GM12878 (cell line): ENCODE measurements at regions not wholly inside any gene's neighbourhood (a gene's known extent, or its start where the extent isn't known, plus 50 kb on each side); places are given as distances from the start of the nearest gene placed in this dataset.

Experiments used
- ATAC-seq: fragments of 200-7000 bp; cut with Tn5 transposase; 3 replicates; pipeline ENCODE4 v1.9.1; 2020; ENCODE audit warnings: mild to moderate bottlenecking, moderate library complexity
- BruUV-seq: library from RNA; stranded (reverse); fragments of 400-500 nt; replicated peaks from 2 replicates; lab custom pipeline; 2021; lab: Mats Ljungman, UMichigan
- CTCF ChIA-PET: fragments of 300-600 bp; sonication (Branson Sonifier 250); formaldehyde crosslinking; extraction: SDS; loops from one replicate; lab custom pipeline; 2021; ENCODE audit warnings: inconsistent platforms; lab: Yijun Ruan, JAX
- POLR2A ChIA-PET: fragments of 350-600 bp; formaldehyde crosslinking; extraction: SDS; loops from one replicate; lab custom pipeline; 2021; ENCODE audit warnings: inconsistent platforms; lab: Charles Lee
- RAD21 ChIA-PET: fragments of 300-600 bp; sonication (Branson Sonifier 250); formaldehyde crosslinking; loops from one replicate; lab custom pipeline; 2023; ENCODE audit warnings: antibody characterized with exemption; ENCODE audit not compliant: unreplicated experiment; lab: Charles Lee
- SMC1A ChIA-PET: fragments of 300-600 bp; sonication (Branson Sonifier 250); formaldehyde crosslinking; loops from one replicate; lab custom pipeline; 2023; ENCODE audit not compliant: unreplicated experiment, uncharacterized antibody; lab: Charles Lee
- DNase-seq: peaks from one replicate; pipeline ENCODE4 v3.0.0-alpha.2; 2011; ENCODE audit warnings: low read depth, low spot score
- FAIRE-seq: peaks from 3 replicates; lab custom pipeline; 2011; peaks lifted over from hg19 to GRCh38; lab: Jason Lieb, UNC
- H2AFZ ChIP-seq: 2 replicates; pipeline ENCODE4 v1.6.0; 2011; ENCODE audit warnings: low read depth, low read length, control low read depth; ENCODE audit not compliant: control insufficient read depth
- H3K27ac ChIP-seq: 2 replicates; pipeline ENCODE4 v1.5.1; 2011; ENCODE audit warnings: control low read depth; ENCODE audit not compliant: control insufficient read depth, insufficient read depth
- H3K27me3 ChIP-seq, 2 experiments: replicated peaks in 1 of 2; 2 replicates each; pipeline versions ENCODE4 v1.6.0 to v1.6.1; 2011; ENCODE audit warnings: low read length in 1 of 2; ENCODE audit not compliant: control insufficient read depth in 2 of 2, insufficient read depth in 2 of 2
- H3K36me3 ChIP-seq, 2 experiments: 2 replicates each; pipeline ENCODE4 v1.5.1; 2011; ENCODE audit warnings: low read length in 1 of 2; ENCODE audit not compliant: control insufficient read depth in 2 of 2, insufficient read depth in 2 of 2
- H3K4me1 ChIP-seq: 2 replicates; pipeline ENCODE4 v1.6.1; 2011; ENCODE audit warnings: mild to moderate bottlenecking, low read length, moderate library complexity, mixed read lengths; ENCODE audit not compliant: control insufficient read depth, insufficient read depth
- H3K4me2 ChIP-seq: 2 replicates; pipeline ENCODE4 v1.6.0; 2011; ENCODE audit warnings: control low read depth; ENCODE audit not compliant: control insufficient read depth, insufficient read depth
- H3K4me3 ChIP-seq: fragments of 200-600 bp; sonication (generic); 2 replicates; pipeline ENCODE4 v1.5.1; 2016
- H3K79me2 ChIP-seq: 2 replicates; pipeline ENCODE4 v1.6.0; 2011; ENCODE audit warnings: low read length; ENCODE audit not compliant: control insufficient read depth, insufficient read depth
- H3K9ac ChIP-seq: 2 replicates; pipeline ENCODE4 v1.8.0; 2011; ENCODE audit warnings: low read length, control low read depth, mixed read lengths; ENCODE audit not compliant: control insufficient read depth, insufficient read depth
- H3K9me3 ChIP-seq: replicated peaks from 3 replicates; pipeline ENCODE4 v1.5.1; 2011; ENCODE audit warnings: mild to moderate bottlenecking, low read length; ENCODE audit not compliant: control insufficient read depth, insufficient read depth
- H4K20me1 ChIP-seq: 2 replicates; pipeline ENCODE4 v1.6.0; 2011; ENCODE audit not compliant: control insufficient read depth, insufficient read depth
- CEBPZ ChIP-seq: fragments of 150-350 bp; IDR thresholded peaks from 2 replicates; pipeline ENCODE4 v1.6.1; 2016; ENCODE audit warnings: low read depth, low read length
- IRF4 ChIP-seq: IDR thresholded peaks from 2 replicates; pipeline ENCODE4 v1.6.1; 2011; ENCODE audit warnings: low read depth, low read length
- MLLT1 ChIP-seq: fragments of 450-650 bp; IDR thresholded peaks from 2 replicates; pipeline ENCODE4 v1.6.1; 2016; ENCODE audit warnings: mild to moderate bottlenecking
- NFYB ChIP-seq: IDR thresholded peaks from 2 replicates; pipeline ENCODE4 v1.6.1; 2011; ENCODE audit warnings: low read depth, mild to moderate bottlenecking, low read length, improper control_type of control experiment, moderate library complexity; ENCODE audit not compliant: insufficient read depth
- TBL1XR1 ChIP-seq: IDR thresholded peaks from 2 replicates; pipeline ENCODE4 v1.6.1; 2012; ENCODE audit warnings: low read depth, low read length, improper control_type of control experiment
- USF2 ChIP-seq: IDR thresholded peaks from 2 replicates; pipeline ENCODE4 v1.6.1; 2011; ENCODE audit warnings: low read depth, low read length, improper control_type of control experiment, borderline replicate concordance
- ZNF622 ChIP-seq: fragments of 450-650 bp; IDR thresholded peaks from 2 replicates; pipeline ENCODE4 v1.6.1; 2017; ENCODE audit warnings: mild to moderate bottlenecking, inconsistent platforms
- WGBS: methylation state at CpG from one replicate; pipeline ENCODE4 v1.1.6; 2016; ENCODE audit warnings: low lambda C conversion rate; ENCODE audit not compliant: insufficient replicate concordance, insufficient coverage; ENCODE audit errors: missing lambda C conversion rate; 5-methylcytosine and 5-hydroxymethylcytosine counted together
- in situ Hi-C: fragments of 300-500 bp; cut with MboI; formaldehyde crosslinking; loops from 9 replicates; pipeline ENCODE4 v1.14.3; 2018; ENCODE audit warnings: mixed read lengths
- intact Hi-C: fragments of 100-400 bp; cut with micrococcal nuclease; formaldehyde crosslinking; loops from one replicate; pipeline ENCODE4 v1.14.2; 2022; ENCODE audit not compliant: unreplicated experiment
- TF ChIP-seq, protein P1 (sequence below): fragments of 450-650 bp; IDR thresholded peaks from 2 replicates; pipeline ENCODE4 v1.6.1; 2016; ENCODE audit warnings: mild to moderate bottlenecking, moderate library complexity, borderline replicate concordance

GRCh38 chr7:3197567-3198213 lies 103.4 kb upstream of the SDK1 start:
- CTCF ChIA-PET, result no interaction called here

More at GRCh38 chr7:3197567-3198213, 103.4 kb upstream of the SDK1 start:
- POLR2A ChIA-PET, result no interaction called here
- no peak for ATAC-seq
- no peak for DNase-seq
- H4K20me1 ChIP-seq, result no peaks in the 10 kb centered on the region
- H3K36me3 ChIP-seq, result no peaks in the 10 kb centered on the region
- H3K4me1 ChIP-seq, result no peaks in the 10 kb centered on the region
- H3K4me2 ChIP-seq, result no peak overlapping the region
- no peak overlapping the region for H3K9ac ChIP-seq
- BruUV-seq, result no TSS peak
- no peak overlapping the region for H2AFZ ChIP-seq
- RAD21 ChIA-PET, result interaction anchor here (0.6 kb wide), 1 partner anchor 44 kb away, joined by 3 read pairs; no protein-coding TSS in a partner anchor
- H3K79me2 ChIP-seq, result no peaks in the 10 kb centered on the region
- H3K9me3 ChIP-seq, result no peaks in the 10 kb centered on the region; the same call in 2 of the 3 replicates
- WGBS, result 35% methylated on average over 8 of the region's 11 CpGs
- SMC1A ChIA-PET, result no interaction called here
- no peak for TF ChIP-seq CEBPZ
- TF ChIP-seq, protein P1, sequence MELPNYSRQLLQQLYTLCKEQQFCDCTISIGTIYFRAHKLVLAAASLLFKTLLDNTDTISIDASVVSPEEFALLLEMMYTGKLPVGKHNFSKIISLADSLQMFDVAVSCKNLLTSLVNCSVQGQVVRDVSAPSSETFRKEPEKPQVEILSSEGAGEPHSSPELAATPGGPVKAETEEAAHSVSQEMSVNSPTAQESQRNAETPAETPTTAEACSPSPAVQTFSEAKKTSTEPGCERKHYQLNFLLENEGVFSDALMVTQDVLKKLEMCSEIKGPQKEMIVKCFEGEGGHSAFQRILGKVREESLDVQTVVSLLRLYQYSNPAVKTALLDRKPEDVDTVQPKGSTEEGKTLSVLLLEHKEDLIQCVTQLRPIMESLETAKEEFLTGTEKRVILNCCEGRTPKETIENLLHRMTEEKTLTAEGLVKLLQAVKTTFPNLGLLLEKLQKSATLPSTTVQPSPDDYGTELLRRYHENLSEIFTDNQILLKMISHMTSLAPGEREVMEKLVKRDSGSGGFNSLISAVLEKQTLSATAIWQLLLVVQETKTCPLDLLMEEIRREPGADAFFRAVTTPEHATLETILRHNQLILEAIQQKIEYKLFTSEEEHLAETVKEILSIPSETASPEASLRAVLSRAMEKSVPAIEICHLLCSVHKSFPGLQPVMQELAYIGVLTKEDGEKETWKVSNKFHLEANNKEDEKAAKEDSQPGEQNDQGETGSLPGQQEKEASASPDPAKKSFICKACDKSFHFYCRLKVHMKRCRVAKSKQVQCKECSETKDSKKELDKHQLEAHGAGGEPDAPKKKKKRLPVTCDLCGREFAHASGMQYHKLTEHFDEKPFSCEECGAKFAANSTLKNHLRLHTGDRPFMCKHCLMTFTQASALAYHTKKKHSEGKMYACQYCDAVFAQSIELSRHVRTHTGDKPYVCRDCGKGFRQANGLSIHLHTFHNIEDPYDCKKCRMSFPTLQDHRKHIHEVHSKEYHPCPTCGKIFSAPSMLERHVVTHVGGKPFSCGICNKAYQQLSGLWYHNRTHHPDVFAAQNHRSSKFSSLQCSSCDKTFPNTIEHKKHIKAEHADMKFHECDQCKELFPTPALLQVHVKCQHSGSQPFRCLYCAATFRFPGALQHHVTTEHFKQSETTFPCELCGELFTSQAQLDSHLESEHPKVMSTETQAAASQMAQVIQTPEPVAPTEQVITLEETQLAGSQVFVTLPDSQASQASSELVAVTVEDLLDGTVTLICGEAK, result no peak
- no peak for TF ChIP-seq USF2
- TF ChIP-seq MLLT1, result no peak
- no peak for TF ChIP-seq NFYB
- no peak for TF ChIP-seq ZNF622
- no peak for TF ChIP-seq IRF4
- TF ChIP-seq TBL1XR1, result no peak
- no peak for FAIRE-seq
- H3K4me3 ChIP-seq, result no peak overlapping the region
- H3K27ac ChIP-seq, result no peak overlapping the region
- H3K27me3 ChIP-seq, result no peaks in the 10 kb centered on the region
- intact Hi-C loops (no loop called here), in situ Hi-C loops (no loop called here)
